ENCODE measurements at regions not wholly inside any gene's neighbourhood (a gene's known extent, or its start where the extent isn't known, plus 50 kb on each side); places are given as distances from the start of the nearest gene placed in this dataset.

DNA sequence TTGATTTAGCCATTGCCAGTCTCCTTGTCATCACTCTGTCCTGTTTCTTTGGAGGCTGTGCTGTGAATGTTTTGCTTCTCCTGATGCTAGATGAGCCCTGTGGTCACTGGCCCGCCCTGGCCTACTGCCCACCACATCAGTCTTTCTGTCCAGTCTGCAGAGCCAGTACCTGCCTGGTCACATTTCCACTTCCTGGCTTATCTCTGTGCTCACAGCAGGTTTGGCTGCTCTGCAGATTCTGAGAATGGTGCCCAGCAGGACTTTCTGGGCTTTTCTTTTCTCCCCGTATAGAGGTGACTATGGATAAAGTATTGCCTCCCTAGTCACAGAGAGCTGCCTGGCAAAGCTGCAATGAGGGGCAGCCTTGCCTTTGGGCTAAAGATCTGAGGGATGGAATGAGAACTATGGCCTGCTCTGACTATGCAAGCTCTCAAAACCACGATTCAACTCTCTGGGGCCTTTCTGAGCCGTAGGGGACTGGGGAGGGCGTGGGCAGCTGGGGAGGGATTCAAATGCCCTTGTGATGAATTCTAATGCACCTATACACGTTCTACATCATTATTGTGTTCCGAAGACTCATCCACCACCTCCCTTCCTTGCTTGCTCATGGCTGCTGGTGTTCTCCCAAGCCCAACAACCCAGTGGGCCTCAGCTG is 410.4 kb upstream of the NPVF start:
- H3K4me2 ChIP-seq (ENCODE audit: low read length), result no peak overlapping the region
- DNase-seq, result peak; percentile 54
- H2BK5ac ChIP-seq (ENCODE audit: low read length), result no peak overlapping the region
- H3K23ac ChIP-seq (ENCODE audit: low read length), result no peak overlapping the region
- no CpG with 5 or more reads among the region's 7 CpGs for WGBS (ENCODE audit: extremely low coverage, insufficient coverage, low lambda C conversion rate)
- H3K56ac ChIP-seq (ENCODE audit: low read length), result no peak overlapping the region
- no peaks in the 10 kb centered on the region for H3K79me2 ChIP-seq (ENCODE audit: control insufficient read depth, insufficient read depth, low read length)
- H3K27ac ChIP-seq (ENCODE audit: low read depth, low read length), result no peak overlapping the region
- no peak overlapping the region for H4K5ac ChIP-seq (ENCODE audit: low read length)
- H2AK5ac ChIP-seq (ENCODE audit: low read length), result no peak overlapping the region
- no peak overlapping the region for H2BK120ac ChIP-seq (ENCODE audit: low read depth, low read length)
- no peak overlapping the region for H4K8ac ChIP-seq (ENCODE audit: low read depth, low read length)
- H2BK15ac ChIP-seq (replicated peaks; ENCODE audit: low read depth), result no peak overlapping the region
- peaks cover 2% of the 10 kb centered on the region for H3K4me1 ChIP-seq (ENCODE audit: control insufficient read depth, low read depth, low read length)
- no peak overlapping the region for H3K4me3 ChIP-seq (ENCODE audit: low read length)
- no peaks in the 10 kb centered on the region for H3K79me1 ChIP-seq (ENCODE audit: low read length)
- no peaks in the 10 kb centered on the region for H3K36me3 ChIP-seq (ENCODE audit: control insufficient read depth, insufficient read depth, low read length)
- no peak overlapping the region for H3K18ac ChIP-seq (ENCODE audit: low read length)
- no peak overlapping the region for H3K9ac ChIP-seq (ENCODE audit: low read length)
- no peaks in the 10 kb centered on the region for H3K27me3 ChIP-seq (ENCODE audit: insufficient read depth, low read length, poor library complexity)
- H3K4ac ChIP-seq (ENCODE audit: low read depth, low read length), result no peak overlapping the region

DNA sequence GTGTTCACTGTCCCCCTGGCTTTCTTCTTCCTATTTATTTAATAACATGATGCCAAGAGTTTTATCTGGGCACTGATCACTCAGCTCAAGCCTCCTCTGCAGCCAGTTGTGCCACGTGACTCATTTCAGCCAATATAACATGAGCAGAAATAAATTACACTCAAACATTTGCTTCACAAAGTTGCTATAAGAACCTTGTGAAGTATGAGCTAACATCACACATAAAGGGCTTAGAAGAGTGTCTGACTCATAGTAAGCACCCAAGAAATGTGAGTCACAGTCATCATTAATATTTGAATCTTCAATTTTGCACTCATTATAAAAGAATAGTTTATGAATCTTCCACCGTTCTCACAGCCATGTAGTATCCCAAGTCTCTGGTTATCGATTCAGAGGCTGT is 414.6 kb upstream of the NPVF start:
- no peak overlapping the region for H3K4me3 ChIP-seq (ENCODE audit: low read length)
- no peak overlapping the region for H3K56ac ChIP-seq (ENCODE audit: low read length)
- no peaks in the 10 kb centered on the region for H3K79me1 ChIP-seq (ENCODE audit: low read length)
- H4K8ac ChIP-seq (ENCODE audit: low read depth, low read length), result no peak overlapping the region
- H4K5ac ChIP-seq (ENCODE audit: low read length), result no peak overlapping the region
- H2BK120ac ChIP-seq (ENCODE audit: low read depth, low read length), result no peak overlapping the region
- no peak overlapping the region for H3K23ac ChIP-seq (ENCODE audit: low read length)
- peaks cover 2% of the 10 kb centered on the region for H3K4me1 ChIP-seq (ENCODE audit: control insufficient read depth, low read depth, low read length)
- no peak overlapping the region for H3K4me2 ChIP-seq (ENCODE audit: low read length)
- no peak overlapping the region for H3K27ac ChIP-seq (ENCODE audit: low read depth, low read length)
- DNase-seq, result no peak
- H2BK5ac ChIP-seq (ENCODE audit: low read length), result no peak overlapping the region
- no peaks in the 10 kb centered on the region for H3K36me3 ChIP-seq (ENCODE audit: control insufficient read depth, insufficient read depth, low read length)
- H3K4ac ChIP-seq (ENCODE audit: low read depth, low read length), result no peak overlapping the region
- no peak overlapping the region for H3K9ac ChIP-seq (ENCODE audit: low read length)
- H3K27me3 ChIP-seq (ENCODE audit: insufficient read depth, low read length, poor library complexity), result no peaks in the 10 kb centered on the region
- no peak overlapping the region for H2AK5ac ChIP-seq (ENCODE audit: low read length)
- H3K79me2 ChIP-seq (ENCODE audit: control insufficient read depth, insufficient read depth, low read length), result no peaks in the 10 kb centered on the region
- no CpG with 5 or more reads among the region's 3 CpGs for WGBS (ENCODE audit: extremely low coverage, insufficient coverage, low lambda C conversion rate)
- H3K18ac ChIP-seq (ENCODE audit: low read length), result no peak overlapping the region
- H2BK15ac ChIP-seq (replicated peaks; ENCODE audit: low read depth), result no peak overlapping the region

DNA sequence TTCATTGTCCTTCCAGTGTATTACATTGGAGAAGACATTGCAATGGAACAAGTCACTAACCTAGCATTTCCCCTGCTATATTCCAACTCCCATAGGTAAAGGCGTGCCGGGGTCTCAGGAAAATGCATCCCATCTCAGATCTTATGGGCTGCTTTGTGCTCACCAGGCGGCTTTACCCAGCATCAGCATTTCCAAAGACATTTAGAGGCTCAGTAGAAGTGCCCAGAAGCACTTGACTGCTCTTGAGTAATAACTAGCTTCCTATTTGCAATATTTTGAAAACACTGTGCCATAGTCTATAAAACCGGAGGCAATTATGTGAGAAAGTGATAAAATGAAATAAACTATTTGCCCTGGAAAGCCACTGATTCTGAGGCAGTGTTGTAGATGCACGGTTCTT is 415.0 kb upstream of the NPVF start:
- H3K79me1 ChIP-seq (ENCODE audit: low read length), result no peaks in the 10 kb centered on the region
- H3K4me3 ChIP-seq (ENCODE audit: low read length), result no peak overlapping the region
- H3K4me2 ChIP-seq (ENCODE audit: low read length), result no peak overlapping the region
- H2BK15ac ChIP-seq (replicated peaks; ENCODE audit: low read depth), result no peak overlapping the region
- H2BK120ac ChIP-seq (ENCODE audit: low read depth, low read length), result no peak overlapping the region
- no peaks in the 10 kb centered on the region for H3K36me3 ChIP-seq (ENCODE audit: control insufficient read depth, insufficient read depth, low read length)
- H3K27ac ChIP-seq (ENCODE audit: low read depth, low read length), result no peak overlapping the region
- peaks cover 2% of the 10 kb centered on the region for H3K4me1 ChIP-seq (ENCODE audit: control insufficient read depth, low read depth, low read length)
- WGBS (ENCODE audit: extremely low coverage, insufficient coverage, low lambda C conversion rate), result no CpG with 5 or more reads among the region's 5 CpGs
- H3K18ac ChIP-seq (ENCODE audit: low read length), result no peak overlapping the region
- DNase-seq, result no peak
- H3K4ac ChIP-seq (ENCODE audit: low read depth, low read length), result no peak overlapping the region
- H4K8ac ChIP-seq (ENCODE audit: low read depth, low read length), result no peak overlapping the region
- no peak overlapping the region for H3K23ac ChIP-seq (ENCODE audit: low read length)
- H2BK5ac ChIP-seq (ENCODE audit: low read length), result no peak overlapping the region
- no peak overlapping the region for H2AK5ac ChIP-seq (ENCODE audit: low read length)
- H3K9ac ChIP-seq (ENCODE audit: low read length), result no peak overlapping the region
- H3K56ac ChIP-seq (ENCODE audit: low read length), result no peak overlapping the region
- H3K27me3 ChIP-seq (ENCODE audit: insufficient read depth, low read length, poor library complexity), result no peaks in the 10 kb centered on the region
- no peaks in the 10 kb centered on the region for H3K79me2 ChIP-seq (ENCODE audit: control insufficient read depth, insufficient read depth, low read length)
- no peak overlapping the region for H4K5ac ChIP-seq (ENCODE audit: low read length)

DNA sequence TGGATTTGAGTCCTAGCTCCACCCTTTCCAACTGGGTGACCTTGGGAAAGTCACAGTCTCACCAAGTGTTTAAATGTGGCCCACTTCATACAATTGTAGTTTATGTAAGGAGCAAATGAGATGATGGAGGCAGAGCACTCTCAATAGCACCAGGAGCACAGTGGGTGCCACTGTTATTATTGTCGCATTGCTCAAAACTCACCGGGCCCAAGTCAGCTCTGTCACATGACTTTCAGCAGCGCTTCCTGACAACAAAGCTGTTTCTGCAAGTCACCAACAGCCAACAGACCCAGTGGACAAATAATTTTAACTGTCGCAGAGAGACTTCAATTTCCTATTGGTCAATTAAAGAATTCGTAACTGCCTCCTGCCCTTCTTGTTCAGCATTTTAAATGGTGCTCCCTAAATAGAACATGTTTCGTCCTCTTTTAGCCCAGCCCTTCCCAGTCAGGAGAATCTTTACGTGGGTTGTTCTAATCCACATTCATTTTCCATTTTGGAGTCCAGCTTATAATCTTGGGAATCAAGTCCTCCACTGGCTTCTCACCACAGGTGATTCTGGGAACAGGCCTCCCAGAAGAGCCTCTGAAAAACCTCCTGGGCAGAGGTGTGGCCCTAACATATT is 415.6 kb upstream of the NPVF start:
- Histone ChIP-seq H3K27ac (ENCODE audit: low read depth, low read length) (no peak overlapping the region), H3K4me3 (ENCODE audit: low read length) (no peak overlapping the region), H3K36me3 (ENCODE audit: control insufficient read depth, insufficient read depth, low read length) (no peaks in the 10 kb centered on the region), H2AK5ac (ENCODE audit: low read length) (no peak overlapping the region), H3K4me2 (ENCODE audit: low read length) (no peak overlapping the region), H3K4me1 (ENCODE audit: control insufficient read depth, low read depth, low read length) (peaks cover 2% of the 10 kb centered on the region), H3K4ac (ENCODE audit: low read depth, low read length) (no peak overlapping the region), H3K18ac (ENCODE audit: low read length) (no peak overlapping the region), H3K56ac (ENCODE audit: low read length) (no peak overlapping the region), H4K8ac (ENCODE audit: low read depth, low read length) (no peak overlapping the region), H2BK15ac (replicated peaks; ENCODE audit: low read depth) (no peak overlapping the region), H3K79me1 (ENCODE audit: low read length) (no peaks in the 10 kb centered on the region), H3K79me2 (ENCODE audit: control insufficient read depth, insufficient read depth, low read length) (no peaks in the 10 kb centered on the region), H3K27me3 (ENCODE audit: insufficient read depth, low read length, poor library complexity) (no peaks in the 10 kb centered on the region), H2BK120ac (ENCODE audit: low read depth, low read length) (no peak overlapping the region), H2BK5ac (ENCODE audit: low read length) (no peak overlapping the region), H3K23ac (ENCODE audit: low read length) (no peak overlapping the region), H4K5ac (ENCODE audit: low read length) (no peak overlapping the region), H3K9ac (ENCODE audit: low read length) (no peak overlapping the region)
- WGBS (ENCODE audit: extremely low coverage, insufficient coverage, low lambda C conversion rate), result no CpG with 5 or more reads among the region's 7 CpGs
- no peak for DNase-seq

DNA sequence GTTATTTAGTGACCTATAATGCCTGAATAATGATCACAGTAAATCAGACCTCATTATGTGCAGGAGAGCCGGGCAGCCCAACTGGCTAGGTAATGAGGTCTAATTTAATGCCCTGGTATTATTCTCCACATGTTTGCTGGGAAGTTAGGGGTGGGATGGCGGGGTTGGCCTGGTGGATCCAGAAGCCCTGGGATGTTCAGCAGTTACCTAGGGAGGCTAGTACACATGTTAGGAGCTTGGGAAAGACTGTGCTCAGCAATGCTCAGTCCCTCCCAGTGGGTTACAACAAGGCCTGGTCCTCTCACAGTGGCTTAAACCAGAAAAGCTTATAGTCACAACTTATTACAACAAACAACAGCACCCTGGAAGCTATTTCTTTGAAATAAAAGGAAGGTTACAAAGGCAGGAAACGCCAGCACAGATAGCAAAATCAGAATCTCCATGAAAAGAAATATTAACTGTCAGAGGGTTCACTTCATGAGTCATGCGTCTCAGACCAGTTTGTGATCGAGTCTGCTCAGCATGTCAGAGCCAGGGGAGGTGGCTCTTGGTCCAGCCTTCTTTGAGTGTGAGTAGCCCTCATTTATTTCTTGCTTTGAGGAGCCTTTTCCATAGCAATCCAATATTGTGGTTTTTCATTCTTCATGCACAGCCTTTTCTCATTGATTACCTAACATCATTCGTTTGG is 418.6 kb upstream of the NPVF start:
- no peaks in the 10 kb centered on the region for H3K79me1 ChIP-seq (ENCODE audit: low read length)
- no peaks in the 10 kb centered on the region for H3K79me2 ChIP-seq (ENCODE audit: control insufficient read depth, insufficient read depth, low read length)
- no peak overlapping the region for H4K8ac ChIP-seq (ENCODE audit: low read depth, low read length)
- H3K4me1 ChIP-seq (ENCODE audit: control insufficient read depth, low read depth, low read length), result no peaks in the 10 kb centered on the region
- no peak for DNase-seq
- no peak overlapping the region for H3K56ac ChIP-seq (ENCODE audit: low read length)
- H2BK15ac ChIP-seq (replicated peaks; ENCODE audit: low read depth), result no peak overlapping the region
- H3K18ac ChIP-seq (ENCODE audit: low read length), result no peak overlapping the region
- no peaks in the 10 kb centered on the region for H3K27me3 ChIP-seq (ENCODE audit: insufficient read depth, low read length, poor library complexity)
- H2BK5ac ChIP-seq (ENCODE audit: low read length), result no peak overlapping the region
- H4K5ac ChIP-seq (ENCODE audit: low read length), result no peak overlapping the region
- H3K4ac ChIP-seq (ENCODE audit: low read depth, low read length), result no peak overlapping the region
- no peak overlapping the region for H3K23ac ChIP-seq (ENCODE audit: low read length)
- H3K4me2 ChIP-seq (ENCODE audit: low read length), result no peak overlapping the region
- no peak overlapping the region for H3K4me3 ChIP-seq (ENCODE audit: low read length)
- H2BK120ac ChIP-seq (ENCODE audit: low read depth, low read length), result no peak overlapping the region
- no CpG with 5 or more reads among the region's 6 CpGs for WGBS (ENCODE audit: extremely low coverage, insufficient coverage, low lambda C conversion rate)
- H2AK5ac ChIP-seq (ENCODE audit: low read length), result no peak overlapping the region
- no peak overlapping the region for H3K9ac ChIP-seq (ENCODE audit: low read length)
- no peaks in the 10 kb centered on the region for H3K36me3 ChIP-seq (ENCODE audit: control insufficient read depth, insufficient read depth, low read length)
- peak overlapping the region; percentile 40 for H3K27ac ChIP-seq (ENCODE audit: low read depth, low read length)
